RWPE2 (cell line): ENCODE measurements at regions not wholly inside any gene's neighbourhood (a gene's known extent, or its start where the extent isn't known, plus 50 kb on each side); places are given as distances from the start of the nearest gene placed in this dataset.

Source experiments
- ATAC-seq: fragments of 200-7000 bp; cut with Tn5 transposase; 3 replicates; pipeline ENCODE4 v1.9.1; 2021; ENCODE audit warnings: low read depth
- DNase-seq: peaks from one replicate; pipeline ENCODE4 v3.0.0-alpha.2; 2020; ENCODE audit warnings: low spot score
- H3K27ac ChIP-seq: fragments of 450-650 bp; 2 replicates; pipeline ENCODE4 v1.5.1; 2017; ENCODE audit warnings: mild to moderate bottlenecking; ENCODE audit not compliant: poor library complexity, severe bottlenecking
- H3K27me3 ChIP-seq: fragments of 250-450 bp; sonication (Bioruptor Pico); 2 replicates; pipeline ENCODE4 v1.5.1; 2021; ENCODE audit warnings: mild to moderate bottlenecking, moderate library complexity; ENCODE audit not compliant: insufficient read depth, poor library complexity, severe bottlenecking
- H3K36me3 ChIP-seq: fragments of 250-450 bp; sonication (Bioruptor Pico); 2 replicates; pipeline ENCODE4 v1.5.1; 2020; ENCODE audit warnings: low read depth, mild to moderate bottlenecking, moderate library complexity
- H3K4me1 ChIP-seq: fragments of 250-450 bp; sonication (Bioruptor Pico); 2 replicates; pipeline ENCODE4 v1.5.1; 2021; ENCODE audit warnings: mild to moderate bottlenecking, moderate library complexity; ENCODE audit not compliant: insufficient read depth, poor library complexity, severe bottlenecking
- H3K4me3 ChIP-seq: fragments of 250-450 bp; sonication (Bioruptor Pico); 2 replicates; pipeline ENCODE4 v1.5.1; 2021; ENCODE audit warnings: mild to moderate bottlenecking, moderate library complexity; ENCODE audit not compliant: severe bottlenecking
- H3K9me3 ChIP-seq: fragments of 250-450 bp; sonication (Bioruptor Pico); 2 replicates; pipeline ENCODE4 v1.5.1; 2021; ENCODE audit warnings: mild to moderate bottlenecking, moderate library complexity; ENCODE audit not compliant: severe bottlenecking
- TF ChIP-seq, protein P1 (sequence below): fragments of 450-650 bp; IDR thresholded peaks from one replicate; pipeline ENCODE4 v1.5.1; 2017; ENCODE audit warnings: mild to moderate bottlenecking, moderate library complexity; ENCODE audit not compliant: poor library complexity, severe bottlenecking

DNA sequence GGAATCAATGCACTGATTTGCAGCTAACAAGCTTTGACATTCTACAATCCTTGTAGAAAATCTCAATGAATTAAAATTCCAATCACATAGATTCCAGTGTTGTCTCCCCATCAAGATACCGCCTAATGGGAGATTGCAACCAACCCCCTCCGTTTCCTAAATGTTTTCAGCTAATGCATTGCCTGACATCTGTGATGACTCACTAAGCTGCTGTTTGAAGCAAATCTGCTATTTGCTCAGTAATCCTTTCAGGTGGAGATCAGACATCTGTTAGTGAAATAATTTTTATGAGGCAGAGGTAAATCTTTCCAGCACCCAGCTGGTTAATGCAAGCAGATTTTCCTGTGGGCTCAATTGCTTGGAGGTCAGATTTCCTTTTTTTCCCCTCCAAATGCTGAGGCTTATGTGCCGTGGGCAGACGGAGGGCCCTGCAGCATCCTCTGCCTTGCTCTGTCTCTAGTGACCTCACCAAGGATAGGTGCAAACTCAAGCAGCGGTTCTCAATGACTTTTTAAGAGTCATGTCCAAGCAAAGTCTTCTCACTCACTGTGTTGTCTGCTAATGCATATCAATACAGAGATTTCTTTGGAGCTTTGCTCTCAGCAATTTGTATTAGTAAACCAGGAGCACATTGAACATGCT lies 91.1 kb upstream of the RAB3GAP2 start:
- Histone ChIP-seq H3K36me3 (no peaks in the 10 kb centered on the region), H3K4me1 (no peaks in the 10 kb centered on the region), H3K27ac (no peak overlapping the region), H3K9me3 (no peaks in the 10 kb centered on the region), H3K4me3 (no peak overlapping the region), H3K27me3 (no peaks in the 10 kb centered on the region)
- DNase-seq (no peak), ATAC-seq (no peak)
- TF ChIP-seq, protein P1, sequence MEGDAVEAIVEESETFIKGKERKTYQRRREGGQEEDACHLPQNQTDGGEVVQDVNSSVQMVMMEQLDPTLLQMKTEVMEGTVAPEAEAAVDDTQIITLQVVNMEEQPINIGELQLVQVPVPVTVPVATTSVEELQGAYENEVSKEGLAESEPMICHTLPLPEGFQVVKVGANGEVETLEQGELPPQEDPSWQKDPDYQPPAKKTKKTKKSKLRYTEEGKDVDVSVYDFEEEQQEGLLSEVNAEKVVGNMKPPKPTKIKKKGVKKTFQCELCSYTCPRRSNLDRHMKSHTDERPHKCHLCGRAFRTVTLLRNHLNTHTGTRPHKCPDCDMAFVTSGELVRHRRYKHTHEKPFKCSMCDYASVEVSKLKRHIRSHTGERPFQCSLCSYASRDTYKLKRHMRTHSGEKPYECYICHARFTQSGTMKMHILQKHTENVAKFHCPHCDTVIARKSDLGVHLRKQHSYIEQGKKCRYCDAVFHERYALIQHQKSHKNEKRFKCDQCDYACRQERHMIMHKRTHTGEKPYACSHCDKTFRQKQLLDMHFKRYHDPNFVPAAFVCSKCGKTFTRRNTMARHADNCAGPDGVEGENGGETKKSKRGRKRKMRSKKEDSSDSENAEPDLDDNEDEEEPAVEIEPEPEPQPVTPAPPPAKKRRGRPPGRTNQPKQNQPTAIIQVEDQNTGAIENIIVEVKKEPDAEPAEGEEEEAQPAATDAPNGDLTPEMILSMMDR = no peak

DNA sequence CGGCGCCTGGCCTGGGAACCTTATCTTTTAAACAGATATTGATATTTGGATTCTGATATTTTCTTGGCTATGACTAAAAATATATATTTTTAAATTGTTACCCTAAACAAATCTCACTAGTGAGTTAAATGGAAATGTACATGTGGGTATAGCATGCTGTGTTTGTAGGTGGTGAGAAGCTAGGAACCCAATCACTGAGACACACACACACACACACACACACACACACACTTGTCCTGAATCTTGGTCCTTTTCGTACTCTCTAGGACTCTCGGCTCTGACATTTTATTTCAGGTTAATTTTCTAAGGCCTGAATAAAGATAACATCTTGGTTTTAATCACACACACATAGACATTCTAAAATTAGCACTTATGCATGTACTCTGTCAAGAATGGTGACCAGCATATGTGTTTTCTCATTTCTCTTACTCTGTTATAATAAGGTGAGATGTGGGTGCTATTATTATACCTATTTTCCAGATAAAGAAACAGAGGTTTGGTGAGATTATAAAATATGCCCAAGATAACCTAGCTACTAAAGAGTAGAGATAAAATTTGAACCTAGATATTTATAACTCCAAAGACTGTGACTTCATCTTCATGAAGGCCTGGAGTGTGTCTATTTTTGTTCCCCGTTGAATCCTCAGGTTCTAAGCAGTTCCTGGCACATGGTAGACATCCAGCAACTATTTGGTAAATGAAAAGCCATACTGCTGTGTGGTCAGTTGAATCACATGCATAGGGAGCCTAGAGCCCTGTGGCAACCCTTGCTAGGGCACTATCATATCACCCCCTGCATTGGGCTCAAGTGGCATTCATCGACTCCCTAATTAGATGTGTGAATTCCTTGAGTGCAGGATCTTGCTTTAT lies 85.0 kb upstream of the RAB3GAP2 start:
- ATAC-seq = no peak

DNA sequence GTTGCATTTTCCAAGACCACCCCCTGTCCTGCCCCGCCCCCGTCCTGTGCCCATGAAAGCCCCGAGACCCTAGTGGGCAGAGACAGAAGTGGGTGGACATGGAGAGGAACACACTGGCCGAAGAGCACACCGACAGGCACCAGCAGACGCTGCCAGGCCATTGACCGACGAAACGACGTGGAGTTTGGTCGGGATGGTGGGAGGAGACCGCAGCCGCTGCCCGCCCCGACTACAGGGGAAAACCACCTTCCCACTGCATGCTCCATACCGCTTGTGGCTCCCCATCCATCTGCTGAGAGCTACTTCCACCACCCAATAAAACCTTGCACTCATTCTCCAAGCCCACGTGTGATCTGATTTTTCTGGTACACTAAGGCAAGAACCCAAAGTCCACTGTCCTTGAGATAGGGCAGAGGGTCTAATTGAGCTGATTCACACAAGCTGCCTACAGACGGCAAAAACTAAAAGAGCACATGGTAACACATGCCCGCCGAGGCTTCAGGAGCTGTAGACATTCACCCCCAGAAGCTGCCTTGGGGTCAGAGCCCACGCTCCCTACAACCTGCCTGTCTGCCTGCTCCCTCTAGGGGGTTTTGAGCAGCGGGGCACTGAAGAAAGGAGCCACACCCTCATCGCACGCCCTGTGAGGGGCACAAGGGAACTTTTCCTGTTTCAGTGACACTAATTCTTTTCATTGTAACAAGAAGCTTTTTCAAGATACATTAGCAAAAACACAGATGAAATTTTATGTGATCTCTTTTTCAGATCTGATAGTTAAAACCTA lies 81.2 kb upstream of the RAB3GAP2 start:
- DNase-seq = no peak
- Histone ChIP-seq H3K27me3 (no peaks in the 10 kb centered on the region), H3K27ac (no peak overlapping the region), H3K4me3 (no peak overlapping the region), H3K4me1 (no peaks in the 10 kb centered on the region), H3K36me3 (no peaks in the 10 kb centered on the region), H3K9me3 (no peaks in the 10 kb centered on the region)
- ATAC-seq = no peak
- TF ChIP-seq, protein P1 = no peak

More for the DNA sequence above, 85.0 kb upstream of the RAB3GAP2 start:
- H3K4me1 ChIP-seq = no peaks in the 10 kb centered on the region
- H3K27me3 ChIP-seq = no peaks in the 10 kb centered on the region
- TF ChIP-seq, protein P1 = no peak
- H3K9me3 ChIP-seq = no peaks in the 10 kb centered on the region
- no peak for DNase-seq
- H3K36me3 ChIP-seq = no peaks in the 10 kb centered on the region
- H3K27ac ChIP-seq = no peak overlapping the region
- no peak overlapping the region for H3K4me3 ChIP-seq

DNA sequence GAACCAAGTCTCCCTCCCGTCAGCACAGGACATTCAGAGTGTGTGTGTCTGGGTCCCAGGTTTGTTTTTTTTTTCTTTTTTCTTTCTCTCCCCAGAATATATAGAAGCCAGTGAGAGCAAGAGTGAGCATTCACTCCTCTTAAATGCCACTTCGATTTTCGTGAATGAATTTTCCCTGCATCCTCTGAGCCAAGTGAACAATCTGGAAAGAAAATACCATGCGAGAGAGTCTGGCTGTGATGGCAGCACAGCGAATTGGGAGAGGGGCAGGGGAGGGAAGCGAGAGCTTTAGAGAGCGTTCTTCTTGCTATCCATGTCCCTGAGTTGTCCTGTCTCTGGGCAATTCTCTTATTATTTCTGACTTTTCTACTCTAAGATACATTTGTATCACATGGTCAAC lies 76.0 kb upstream of the RAB3GAP2 start:
- DNase-seq = no peak
- TF ChIP-seq, protein P1 = no peak

More for the DNA sequence above, 76.0 kb upstream of the RAB3GAP2 start:
- ATAC-seq = no peak
- H3K4me3 ChIP-seq = no peak overlapping the region
- no peak overlapping the region for H3K27ac ChIP-seq
- no peaks in the 10 kb centered on the region for H3K27me3 ChIP-seq
- H3K4me1 ChIP-seq = no peaks in the 10 kb centered on the region
- H3K36me3 ChIP-seq = no peaks in the 10 kb centered on the region
- no peaks in the 10 kb centered on the region for H3K9me3 ChIP-seq
